ENCODE measurements at regions not wholly inside any gene's neighbourhood (a gene's known extent, or its start where the extent isn't known, plus 50 kb on each side); places are given as distances from the start of the nearest gene placed in this dataset.
"Not testable (repeated sequence)": the region's sequence is repeated elsewhere in the genome, so short reads cannot be mapped to it uniquely, and the experiment has no call there.

- H3K36me3 ChIP-seq = no peaks in the 10 kb centered on the region
- TF ChIP-seq CTCF (IDR thresholded peaks at IDR 0.05) = no peak
- intact Hi-C loops (cut with DNase I; ENCODE audit: low total_unique reads) = no loop called here
- H3K4me3 ChIP-seq = no peak overlapping the region
- no peaks in the 10 kb centered on the region for H3K9me3 ChIP-seq
- DNase-seq = no peak
- no peaks in the 10 kb centered on the region for H3K4me1 ChIP-seq
- no peaks in the 10 kb centered on the region for H3K27me3 ChIP-seq
- H3K27ac ChIP-seq = no peak overlapping the region
Observed at GRCh38 chr12:9324782-9325181, 116.6 kb upstream of the PZP start.

- Histone ChIP-seq H3K4me3 (no peak overlapping the region), H3K27ac (no peak overlapping the region), H3K4me1 (no peaks in the 10 kb centered on the region), H3K9me3 (no peaks in the 10 kb centered on the region), H3K36me3 (no peaks in the 10 kb centered on the region), H3K27me3 (no peaks in the 10 kb centered on the region)
- no peak for TF ChIP-seq CTCF (IDR thresholded peaks at IDR 0.05)
- intact Hi-C loops (cut with DNase I; ENCODE audit: low total_unique reads) = no loop called here
- no peak for DNase-seq
Observed at GRCh38 chr12:9323144-9323681, 115.0 kb upstream of the PZP start.

- no peaks in the 10 kb centered on the region for H3K27me3 ChIP-seq
- TF ChIP-seq CTCF (IDR thresholded peaks at IDR 0.05) = no peak
- no peaks in the 10 kb centered on the region for H3K36me3 ChIP-seq
- intact Hi-C loops (cut with DNase I; ENCODE audit: low total_unique reads) = no loop called here
- H3K4me1 ChIP-seq = no peaks in the 10 kb centered on the region
- DNase-seq = no peak
- no peaks in the 10 kb centered on the region for H3K9me3 ChIP-seq
- no peak overlapping the region for H3K4me3 ChIP-seq
- no peak overlapping the region for H3K27ac ChIP-seq
Observed at GRCh38 chr12:9319842-9320173, 111.6 kb upstream of the PZP start.

- no peak for TF ChIP-seq CTCF (IDR thresholded peaks at IDR 0.05)
- intact Hi-C loops (cut with DNase I; ENCODE audit: low total_unique reads) = no loop called here
- no peaks in the 10 kb centered on the region for H3K9me3 ChIP-seq
Observed at GRCh38 chr12:9319044-9319841, 111.0 kb upstream of the PZP start.

GRCh38 chr12:9313479-9313878, 105.3 kb upstream of the PZP start:
- H3K4me3 ChIP-seq; H3K27me3 ChIP-seq; H3K27ac ChIP-seq; H3K4me1 ChIP-seq; H3K9me3 ChIP-seq; intact Hi-C loops (cut with DNase I; ENCODE audit: low total_unique reads); H3K36me3 ChIP-seq: not testable (repeated sequence)
- peak in 1 of 2 donors; percentile 33 for DNase-seq

More at GRCh38 chr12:9319044-9319841, 111.0 kb upstream of the PZP start:
- H3K27me3 ChIP-seq = no peaks in the 10 kb centered on the region
- H3K4me1 ChIP-seq = no peaks in the 10 kb centered on the region
- H3K27ac ChIP-seq = no peak overlapping the region
- no peak overlapping the region for H3K4me3 ChIP-seq
- no peak for DNase-seq
- H3K36me3 ChIP-seq = no peaks in the 10 kb centered on the region

- H3K9me3 ChIP-seq; H3K4me1 ChIP-seq; H3K4me3 ChIP-seq; H3K36me3 ChIP-seq; H3K27me3 ChIP-seq; H3K27ac ChIP-seq; intact Hi-C loops (cut with DNase I; ENCODE audit: low total_unique reads): not testable (repeated sequence)
- peak in 1 of 2 donors; percentile 45 for DNase-seq
Observed at GRCh38 chr12:9312406-9313392, 104.5 kb upstream of the PZP start.

GRCh38 chr12:9311454-9311853, 103.3 kb upstream of the PZP start:
- H3K36me3 ChIP-seq = peaks cover 0 to 11% (median 0%) of the 10 kb centered on the region in 3 donors
- peak in 1 of 2 donors; percentile 61 for DNase-seq
- intact Hi-C loops (cut with DNase I; ENCODE audit: low total_unique reads); H3K4me1 ChIP-seq; H3K27ac ChIP-seq; H3K4me3 ChIP-seq; H3K27me3 ChIP-seq; H3K9me3 ChIP-seq: not testable (repeated sequence)

- intact Hi-C loops (cut with DNase I; ENCODE audit: low total_unique reads); H3K27ac ChIP-seq; H3K27me3 ChIP-seq; H3K4me1 ChIP-seq; H3K9me3 ChIP-seq; H3K4me3 ChIP-seq: not testable (repeated sequence)
- peaks cover 0 to 11% (median 0%) of the 10 kb centered on the region in 3 donors for H3K36me3 ChIP-seq
- peak in 1 of 2 donors; percentile 29 for DNase-seq
Observed at GRCh38 chr12:9310645-9311044, 102.5 kb upstream of the PZP start.

GRCh38 chr12:9309749-9310148, 101.6 kb upstream of the PZP start:
- DNase-seq = peak in 1 of 2 donors; percentile 12
- H3K9me3 ChIP-seq; intact Hi-C loops (cut with DNase I; ENCODE audit: low total_unique reads); H3K27me3 ChIP-seq; H3K27ac ChIP-seq; H3K4me3 ChIP-seq; H3K4me1 ChIP-seq: not testable (repeated sequence)
- peaks cover 0 to 11% (median 0%) of the 10 kb centered on the region in 3 donors for H3K36me3 ChIP-seq
